Loucy (cell line): ENCODE measurements at regions not wholly inside any gene's neighbourhood (a gene's known extent, or its start where the extent isn't known, plus 50 kb on each side); places are given as distances from the start of the nearest gene placed in this dataset.

Experiments
- H2AFZ ChIP-seq: fragments of 200-600 bp; sonication (generic); 2 replicates; pipeline ENCODE4 v1.6.0; 2016; ENCODE audit warnings: antibody characterized with exemption, mild to moderate bottlenecking, low read length, moderate library complexity
- H3F3A ChIP-seq: fragments of 200-600 bp; 2 replicates; pipeline ENCODE4 v1.6.0; 2016; ENCODE audit warnings: antibody characterized with exemption, low read depth, mild to moderate bottlenecking
- H3K27me3 ChIP-seq: fragments of 200-600 bp; sonication (generic); 2 replicates; pipeline ENCODE4 v1.6.1; 2014; ENCODE audit warnings: low read length, mild to moderate bottlenecking; ENCODE audit not compliant: insufficient read depth, poor library complexity, severe bottlenecking
- H3K36me3 ChIP-seq: fragments of 200-600 bp; sonication (generic); 2 replicates; pipeline ENCODE4 v1.6.1; 2016; ENCODE audit warnings: low read length; ENCODE audit not compliant: insufficient read depth
- H3K4me1 ChIP-seq: fragments of 200-600 bp; sonication (generic); 2 replicates; pipeline ENCODE4 v1.5.1; 2014; ENCODE audit warnings: low read length, mild to moderate bottlenecking; ENCODE audit not compliant: insufficient read depth, poor library complexity, severe bottlenecking
- H3K4me2 ChIP-seq: fragments of 200-600 bp; sonication (generic); 2 replicates; pipeline ENCODE4 v1.6.0; 2014; ENCODE audit warnings: antibody characterized with exemption, low read length, low read depth, mild to moderate bottlenecking; ENCODE audit not compliant: poor library complexity, severe bottlenecking
- H3K4me3 ChIP-seq: fragments of 200-600 bp; sonication (generic); 2 replicates; pipeline ENCODE4 v1.5.1; 2014; ENCODE audit warnings: low read length, mild to moderate bottlenecking, mixed read lengths; ENCODE audit not compliant: poor library complexity, severe bottlenecking
- H3K79me2 ChIP-seq: fragments of 200-600 bp; sonication (generic); 2 replicates; pipeline ENCODE4 v1.6.1; 2014; ENCODE audit warnings: low read length; ENCODE audit not compliant: insufficient read depth
- H3K9ac ChIP-seq: fragments of 200-600 bp; sonication (generic); 2 replicates; pipeline ENCODE4 v1.6.0; 2014; ENCODE audit warnings: mild to moderate bottlenecking, low read depth, low read length, moderate library complexity; ENCODE audit not compliant: poor library complexity, severe bottlenecking
- H3K9me2 ChIP-seq: fragments of 200-600 bp; sonication (generic); replicated peaks from 2 replicates; pipeline ENCODE4 v1.6.1; 2016; ENCODE audit warnings: low read depth, low read length, mixed read lengths
- H3K9me3 ChIP-seq: fragments of 200-600 bp; sonication (generic); 2 replicates; pipeline ENCODE4 v1.6.1; 2014; ENCODE audit warnings: mild to moderate bottlenecking, antibody characterized with exemption, low read length, low read depth; ENCODE audit not compliant: insufficient read depth
- H4K20me1 ChIP-seq: fragments of 200-600 bp; sonication (generic); 2 replicates; pipeline ENCODE4 v1.6.0; 2014; ENCODE audit warnings: antibody characterized with exemption, low read length, mild to moderate bottlenecking; ENCODE audit not compliant: insufficient read depth, poor library complexity, severe bottlenecking
- EZH2phosphoT487 ChIP-seq: fragments of 200-600 bp; IDR thresholded peaks from 2 replicates; pipeline ENCODE4 v1.6.1; 2018; ENCODE audit warnings: antibody characterized with exemption, mild to moderate bottlenecking, moderate library complexity, borderline replicate concordance
- TF ChIP-seq, protein P1 (sequence below): fragments of 200-600 bp; sonication (generic); conservative IDR thresholded peaks from 2 replicates; pipeline ENCODE4 v1.5.1; 2014; ENCODE audit warnings: mild to moderate bottlenecking, antibody characterized with exemption, low read length

DNA sequence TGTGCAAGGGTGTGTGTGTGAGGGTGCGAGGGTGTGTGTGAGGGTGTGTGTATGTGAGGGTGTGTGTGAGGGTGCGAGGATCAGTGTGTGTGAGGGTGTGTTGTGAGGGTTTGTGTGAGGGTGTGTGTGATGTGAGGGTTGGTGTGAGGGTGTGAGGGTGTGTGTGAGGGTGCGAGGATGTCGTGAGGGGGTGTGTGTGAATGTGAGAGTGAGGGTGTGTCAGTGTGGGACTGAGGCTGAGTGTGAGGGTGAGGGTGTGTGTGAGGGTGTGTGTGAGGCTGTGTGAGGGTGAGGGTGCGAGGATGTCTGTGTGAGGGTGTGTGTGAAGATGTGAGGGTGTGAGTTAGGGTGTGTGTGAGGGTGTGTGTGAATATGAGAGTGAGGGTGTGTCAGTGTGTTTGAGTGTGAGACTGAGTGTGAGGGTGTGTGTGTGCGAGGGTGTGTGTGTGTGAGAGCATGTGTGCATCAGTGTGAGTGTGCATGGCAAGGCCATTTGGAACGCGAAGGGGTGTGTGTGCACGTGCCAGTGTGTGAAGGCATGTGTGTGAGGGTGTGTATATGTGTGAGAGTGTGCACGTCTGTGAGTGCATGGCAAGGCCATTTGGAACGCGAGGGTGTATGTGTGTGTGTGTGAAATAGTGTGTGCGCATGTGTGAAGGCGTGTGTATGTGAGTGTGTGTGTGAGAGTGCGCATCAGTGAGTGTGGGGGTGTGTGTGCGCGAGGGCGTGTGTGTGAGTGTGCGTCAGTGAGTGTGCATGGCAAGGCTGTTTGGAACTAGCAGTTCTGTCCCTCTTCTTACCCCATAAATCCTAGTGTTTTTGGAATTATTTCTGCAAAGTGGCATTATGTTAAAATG is 69.8 kb downstream of the RGS12 start:
- Histone ChIP-seq H3K4me3 (no peak overlapping the region), H3K27me3 (no peaks in the 10 kb centered on the region), H3K4me2 (no peak overlapping the region), H3K9ac (no peak overlapping the region), H4K20me1 (peaks cover 28% of the 10 kb centered on the region), H3K9me3 (no peaks in the 10 kb centered on the region), H3K4me1 (peaks cover 6% of the 10 kb centered on the region), H3K79me2 (peaks cover 86% of the 10 kb centered on the region), H3K9me2 (no peaks in the 10 kb centered on the region), H3F3A (peaks cover 7% of the 10 kb centered on the region), H3K36me3 (peaks cover 6% of the 10 kb centered on the region; the same call in 1 of the 2 replicates), H2AFZ (no peak overlapping the region)
- no peak for TF ChIP-seq EZH2phosphoT487
- TF ChIP-seq, protein P1, sequence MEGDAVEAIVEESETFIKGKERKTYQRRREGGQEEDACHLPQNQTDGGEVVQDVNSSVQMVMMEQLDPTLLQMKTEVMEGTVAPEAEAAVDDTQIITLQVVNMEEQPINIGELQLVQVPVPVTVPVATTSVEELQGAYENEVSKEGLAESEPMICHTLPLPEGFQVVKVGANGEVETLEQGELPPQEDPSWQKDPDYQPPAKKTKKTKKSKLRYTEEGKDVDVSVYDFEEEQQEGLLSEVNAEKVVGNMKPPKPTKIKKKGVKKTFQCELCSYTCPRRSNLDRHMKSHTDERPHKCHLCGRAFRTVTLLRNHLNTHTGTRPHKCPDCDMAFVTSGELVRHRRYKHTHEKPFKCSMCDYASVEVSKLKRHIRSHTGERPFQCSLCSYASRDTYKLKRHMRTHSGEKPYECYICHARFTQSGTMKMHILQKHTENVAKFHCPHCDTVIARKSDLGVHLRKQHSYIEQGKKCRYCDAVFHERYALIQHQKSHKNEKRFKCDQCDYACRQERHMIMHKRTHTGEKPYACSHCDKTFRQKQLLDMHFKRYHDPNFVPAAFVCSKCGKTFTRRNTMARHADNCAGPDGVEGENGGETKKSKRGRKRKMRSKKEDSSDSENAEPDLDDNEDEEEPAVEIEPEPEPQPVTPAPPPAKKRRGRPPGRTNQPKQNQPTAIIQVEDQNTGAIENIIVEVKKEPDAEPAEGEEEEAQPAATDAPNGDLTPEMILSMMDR, result no peak

DNA sequence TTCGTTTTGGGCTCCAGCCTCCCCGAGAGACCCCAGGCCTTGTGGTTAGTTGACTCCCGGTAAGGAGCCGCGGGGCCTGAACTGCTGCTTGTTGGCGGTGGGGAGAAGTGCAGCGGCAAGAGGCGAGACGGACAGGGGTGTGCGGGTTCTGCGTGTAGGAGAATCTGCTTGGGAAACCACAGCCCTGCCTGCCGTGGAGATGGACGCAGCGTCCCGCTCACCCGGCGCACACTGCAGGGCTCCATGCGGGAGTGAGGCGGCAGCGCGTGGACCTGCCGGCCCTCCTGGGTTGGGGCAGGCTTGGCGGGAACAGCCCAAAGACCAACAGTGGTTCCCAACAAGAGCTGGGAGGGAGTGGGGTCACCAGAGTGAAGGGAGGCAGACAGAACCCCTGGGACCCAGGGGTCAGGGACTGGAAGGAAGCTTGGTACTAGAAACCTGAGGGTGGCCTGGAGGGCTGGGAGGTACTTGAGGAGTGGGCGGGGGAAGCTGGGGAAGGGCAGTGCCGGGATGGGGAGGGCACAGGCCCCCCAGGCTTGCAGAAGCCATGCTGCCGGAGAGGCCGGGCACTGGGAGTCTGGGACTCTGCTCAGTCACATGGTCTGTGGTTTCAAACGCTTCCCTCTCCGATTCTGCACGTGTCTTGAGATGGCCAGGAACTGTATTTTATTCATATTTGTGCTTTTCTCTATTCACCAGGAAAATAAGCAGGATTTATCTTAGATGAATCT is 70.8 kb downstream of the RGS12 start:
- Histone ChIP-seq H2AFZ (no peak overlapping the region), H3K4me3 (no peak overlapping the region), H3F3A (peaks cover under 1% of the 10 kb centered on the region; the same call in 1 of the 2 replicates), H3K36me3 (peaks cover 6% of the 10 kb centered on the region; the same call in 1 of the 2 replicates), H3K4me2 (no peak overlapping the region), H3K9ac (no peak overlapping the region), H3K9me2 (no peaks in the 10 kb centered on the region), H3K4me1 (peaks cover 10% of the 10 kb centered on the region), H3K79me2 (peaks cover 93% of the 10 kb centered on the region), H4K20me1 (peaks cover 36% of the 10 kb centered on the region), H3K27me3 (no peaks in the 10 kb centered on the region), H3K9me3 (no peaks in the 10 kb centered on the region)
- TF ChIP-seq EZH2phosphoT487, result no peak
- TF ChIP-seq, protein P1, result no peak

DNA sequence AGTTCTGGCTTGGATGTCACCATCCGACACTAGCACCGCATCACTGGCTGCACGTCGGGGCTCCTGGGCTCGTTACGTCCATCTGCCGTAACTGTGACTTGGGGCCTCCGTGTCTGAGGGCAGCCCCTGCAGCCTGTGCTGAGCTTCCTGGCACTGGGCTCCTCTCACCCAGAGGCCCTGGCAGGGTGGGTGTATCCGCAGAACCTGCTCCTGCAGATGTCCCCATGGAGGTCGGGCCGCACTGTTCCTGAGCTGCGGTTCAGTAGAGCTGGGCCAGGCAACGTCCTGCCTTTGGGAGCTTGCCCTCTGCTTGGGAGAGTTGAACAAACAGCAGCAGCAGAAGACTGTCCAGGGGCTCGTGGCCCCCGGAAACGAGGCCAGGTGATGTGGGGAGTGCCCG is 71.4 kb downstream of the RGS12 start:
- Histone ChIP-seq H3K4me2 (no peak overlapping the region), H3K4me1 (peaks cover 15% of the 10 kb centered on the region), H3K79me2 (peaks cover 99% of the 10 kb centered on the region), H3F3A (no peaks in the 10 kb centered on the region), H3K36me3 (peaks cover 6% of the 10 kb centered on the region; the same call in 1 of the 2 replicates), H3K4me3 (no peak overlapping the region), H3K27me3 (no peaks in the 10 kb centered on the region), H4K20me1 (peaks cover 42% of the 10 kb centered on the region), H3K9me3 (no peaks in the 10 kb centered on the region), H3K9ac (no peak overlapping the region), H3K9me2 (no peaks in the 10 kb centered on the region), H2AFZ (no peak overlapping the region)
- TF ChIP-seq, protein P1, result no peak
- TF ChIP-seq EZH2phosphoT487, result no peak
